Liver (tissue), 3 donors: ENCODE measurements at regions not wholly inside any gene's neighbourhood (a gene's known extent, or its start where the extent isn't known, plus 50 kb on each side); places are given as distances from the start of the nearest gene placed in this dataset.

Source experiments
- CTCF ChIP-seq: fragments of 150-350 bp; IDR thresholded peaks from 2 replicates; pipeline ENCODE4 v1.5.1; 2017; ENCODE audit warnings: improper control_type of control experiment, low read depth, low read length; ENCODE audit not compliant: missing input control
- FOXA1 ChIP-seq: IDR thresholded peaks from 2 replicates; pipeline ENCODE4 v1.6.1; 2016; ENCODE audit warnings: antibody characterized with exemption
- RAD21 ChIP-seq, 2 donors: IDR thresholded peaks; 2 replicates each; pipeline ENCODE4 v1.6.1; 2016; ENCODE audit warnings: antibody characterized with exemption in 2 of 2, mild to moderate bottlenecking in 2 of 2
- SP1 ChIP-seq: IDR thresholded peaks from 2 replicates; pipeline ENCODE4 v1.6.1; 2018; ENCODE audit warnings: antibody characterized with exemption, mild to moderate bottlenecking
- TF ChIP-seq, protein P1 (sequence below): IDR thresholded peaks from 2 replicates; pipeline ENCODE4 v1.6.1; 2016; ENCODE audit warnings: antibody characterized with exemption, mild to moderate bottlenecking
- TF ChIP-seq, protein P2 (sequence below): IDR thresholded peaks from 2 replicates; pipeline ENCODE4 v1.6.1; 2016; ENCODE audit warnings: antibody characterized with exemption
- donor health status: healthy.
- donor health status: healthy.

GRCh38 chr13:104315606-104316005 is 1249.4 kb upstream of the SLC10A2 start:
- TF ChIP-seq, protein P1, sequence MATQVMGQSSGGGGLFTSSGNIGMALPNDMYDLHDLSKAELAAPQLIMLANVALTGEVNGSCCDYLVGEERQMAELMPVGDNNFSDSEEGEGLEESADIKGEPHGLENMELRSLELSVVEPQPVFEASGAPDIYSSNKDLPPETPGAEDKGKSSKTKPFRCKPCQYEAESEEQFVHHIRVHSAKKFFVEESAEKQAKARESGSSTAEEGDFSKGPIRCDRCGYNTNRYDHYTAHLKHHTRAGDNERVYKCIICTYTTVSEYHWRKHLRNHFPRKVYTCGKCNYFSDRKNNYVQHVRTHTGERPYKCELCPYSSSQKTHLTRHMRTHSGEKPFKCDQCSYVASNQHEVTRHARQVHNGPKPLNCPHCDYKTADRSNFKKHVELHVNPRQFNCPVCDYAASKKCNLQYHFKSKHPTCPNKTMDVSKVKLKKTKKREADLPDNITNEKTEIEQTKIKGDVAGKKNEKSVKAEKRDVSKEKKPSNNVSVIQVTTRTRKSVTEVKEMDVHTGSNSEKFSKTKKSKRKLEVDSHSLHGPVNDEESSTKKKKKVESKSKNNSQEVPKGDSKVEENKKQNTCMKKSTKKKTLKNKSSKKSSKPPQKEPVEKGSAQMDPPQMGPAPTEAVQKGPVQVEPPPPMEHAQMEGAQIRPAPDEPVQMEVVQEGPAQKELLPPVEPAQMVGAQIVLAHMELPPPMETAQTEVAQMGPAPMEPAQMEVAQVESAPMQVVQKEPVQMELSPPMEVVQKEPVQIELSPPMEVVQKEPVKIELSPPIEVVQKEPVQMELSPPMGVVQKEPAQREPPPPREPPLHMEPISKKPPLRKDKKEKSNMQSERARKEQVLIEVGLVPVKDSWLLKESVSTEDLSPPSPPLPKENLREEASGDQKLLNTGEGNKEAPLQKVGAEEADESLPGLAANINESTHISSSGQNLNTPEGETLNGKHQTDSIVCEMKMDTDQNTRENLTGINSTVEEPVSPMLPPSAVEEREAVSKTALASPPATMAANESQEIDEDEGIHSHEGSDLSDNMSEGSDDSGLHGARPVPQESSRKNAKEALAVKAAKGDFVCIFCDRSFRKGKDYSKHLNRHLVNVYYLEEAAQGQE = no peak
- no peak for TF ChIP-seq FOXA1
- TF ChIP-seq, protein P2, sequence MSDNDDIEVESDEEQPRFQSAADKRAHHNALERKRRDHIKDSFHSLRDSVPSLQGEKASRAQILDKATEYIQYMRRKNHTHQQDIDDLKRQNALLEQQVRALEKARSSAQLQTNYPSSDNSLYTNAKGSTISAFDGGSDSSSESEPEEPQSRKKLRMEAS = no peak
- TF ChIP-seq CTCF = no peak
- TF ChIP-seq RAD21 (IDR thresholded peaks at IDR 0.05) = no peak
- TF ChIP-seq SP1 = no peak
